SK-N-SH (cell line): ENCODE measurements at regions not wholly inside any gene's neighbourhood (a gene's known extent, or its start where the extent isn't known, plus 50 kb on each side); places are given as distances from the start of the nearest gene placed in this dataset.

ENCODE experiments used
- CTCF ChIA-PET: fragments of 300-600, 350-600 bp; formaldehyde crosslinking; extraction: SDS; loops from one replicate; lab custom pipeline; 2021; lab: Yijun Ruan, JAX
- POLR2A ChIA-PET: fragments of 350-600 bp; sonication (Branson Sonifier 250); formaldehyde crosslinking; extraction: SDS; loops from one replicate; lab custom pipeline; 2020; ENCODE audit warnings: antibody characterized with exemption, inconsistent platforms; lab: Yijun Ruan, JAX
- DNase-seq: peaks from one replicate; pipeline ENCODE4 v3.0.0; 2012
- H2AFZ ChIP-seq: fragments of 200-600 bp; sonication (generic); 2 replicates; pipeline ENCODE4 v1.8.1; 2016; ENCODE audit warnings: antibody characterized with exemption, mild to moderate bottlenecking, low read depth
- H3F3A ChIP-seq: fragments of 200-600 bp; sonication (generic); replicated peaks from 2 replicates; pipeline ENCODE3; 2016; ENCODE audit warnings: antibody characterized with exemption, mild to moderate bottlenecking; ENCODE audit not compliant: insufficient read depth
- H3K27ac ChIP-seq, 2 experiments: fragments of 200-500 bp in 1 of 2; fragments of 200-600 bp in 1 of 2; sonication (Bioruptor generic) in 1 of 2; sonication (generic), shearing (Covaris generic) in 1 of 2; 2 replicates each; pipeline versions ENCODE4 v1.5.1 to v1.6.1; 2014 to 2016; ENCODE audit warnings: low read depth in 2 of 2, inconsistent platforms in 1 of 2, low read length in 1 of 2, mild to moderate bottlenecking in 1 of 2, mixed read lengths in 1 of 2
- H3K27me3 ChIP-seq: fragments of 200-600 bp; sonication (generic), shearing (Covaris generic); 2 replicates; pipeline ENCODE4 v1.6.1; 2016; ENCODE audit warnings: mixed run types; ENCODE audit not compliant: insufficient read depth
- H3K36me3 ChIP-seq, 2 experiments: fragments of 200-500 bp in 1 of 2; fragments of 200-600 bp in 1 of 2; sonication (Bioruptor generic) in 1 of 2; sonication (generic) in 1 of 2; replicated peaks in 1 of 2; 2 replicates each; pipeline versions ENCODE3 to v1.5.1; 2014 to 2016; ENCODE audit warnings: low read length in 1 of 2, mild to moderate bottlenecking in 1 of 2; ENCODE audit not compliant: insufficient read depth in 2 of 2, control insufficient read depth in 1 of 2
- H3K4me1 ChIP-seq, 2 experiments: fragments of 200-500 bp in 1 of 2; fragments of 200-600 bp in 1 of 2; sonication (Bioruptor generic) in 1 of 2; sonication (generic), shearing (Covaris generic) in 1 of 2; 2 replicates each; pipeline versions ENCODE4 v1.5.1 to v1.6.1; 2014 to 2016; ENCODE audit warnings: low read depth in 1 of 2, low read length in 1 of 2, mixed run types in 1 of 2; ENCODE audit not compliant: insufficient read depth in 2 of 2, control insufficient read depth in 1 of 2
- H3K4me2 ChIP-seq: fragments of 200-600 bp; sonication (generic), shearing (Covaris generic); 2 replicates; pipeline ENCODE4 v1.6.1; 2017; ENCODE audit warnings: mixed run types
- H3K4me3 ChIP-seq, 2 experiments: fragments of 200-500 bp in 1 of 2; fragments of 200-600 bp in 1 of 2; sonication (Bioruptor generic) in 1 of 2; sonication (generic), shearing (Covaris generic) in 1 of 2; 2 replicates each; pipeline versions ENCODE4 v1.5.1 to v1.8.1; 2014 to 2016; ENCODE audit warnings: low read depth in 2 of 2, inconsistent platforms in 1 of 2, low read length in 1 of 2, mild to moderate bottlenecking in 1 of 2, mixed read lengths in 1 of 2, moderate library complexity in 1 of 2
- H3K79me2 ChIP-seq: fragments of 200-600 bp; sonication (generic); 2 replicates; pipeline ENCODE4 v1.8.1; 2017; ENCODE audit warnings: mild to moderate bottlenecking; ENCODE audit not compliant: insufficient read depth
- H3K9ac ChIP-seq: fragments of 200-600 bp; sonication (generic); 2 replicates; pipeline ENCODE4 v1.6.1; 2017; ENCODE audit warnings: mixed run types
- H3K9me2 ChIP-seq: fragments of 200-600 bp; sonication (generic); 2 replicates; pipeline ENCODE4 v1.6.1; 2017; ENCODE audit warnings: mixed run types
- H3K9me3 ChIP-seq: fragments of 200-600 bp; sonication (generic); 2 replicates; pipeline ENCODE4 v1.6.1; 2017; ENCODE audit warnings: mixed run types, mild to moderate bottlenecking, moderate library complexity
- H4K20me1 ChIP-seq: fragments of 200-600 bp; sonication (generic); 2 replicates; pipeline ENCODE4 v1.6.1; 2017; ENCODE audit warnings: mild to moderate bottlenecking, mixed run types; ENCODE audit not compliant: insufficient read depth
- CTCF ChIP-seq: fragments of 200-600 bp; sonication (generic); IDR thresholded peaks from 2 replicates; pipeline ENCODE4 v1.6.1; 2017; ENCODE audit warnings: antibody characterized with exemption, mild to moderate bottlenecking, moderate library complexity
- ELF1 ChIP-seq: IDR thresholded peaks from 2 replicates; pipeline ENCODE4 v1.4.0; 2012
- EP300 ChIP-seq, 2 experiments: IDR thresholded peaks; 2 replicates each; pipeline versions ENCODE4 v1.4.0 to v1.6.1; 2012; ENCODE audit warnings: borderline replicate concordance in 1 of 2, low read depth in 1 of 2, low read length in 1 of 2
- EZH2phosphoT487 ChIP-seq: fragments of 200-600 bp; sonication (generic); IDR thresholded peaks from 2 replicates; pipeline ENCODE4 v1.6.1; 2017; ENCODE audit warnings: low read depth, mixed run types, mild to moderate bottlenecking, antibody characterized with exemption, moderate library complexity, borderline replicate concordance
- FOXJ3 ChIP-seq: sonication (generic); formaldehyde crosslinking; IDR thresholded peaks from 2 replicates; pipeline ENCODE4 v1.5.1; 2020; ENCODE audit warnings: mild to moderate bottlenecking, missing genetic modification reagents
- FOXM1 ChIP-seq: IDR thresholded peaks from 2 replicates; pipeline ENCODE4 v1.4.0; 2012; ENCODE audit warnings: low read depth, mild to moderate bottlenecking
- GABPA ChIP-seq: IDR thresholded peaks from 2 replicates; pipeline ENCODE4 v1.4.0; 2012; ENCODE audit warnings: low read depth, mild to moderate bottlenecking
- MAX ChIP-seq: IDR thresholded peaks from 2 replicates; pipeline ENCODE4 v1.4.0; 2012; ENCODE audit warnings: low read depth
- MEF2A ChIP-seq: IDR thresholded peaks from 2 replicates; pipeline ENCODE4 v1.4.0; 2012; ENCODE audit warnings: low read depth, borderline replicate concordance
- MXI1 ChIP-seq: IDR thresholded peaks from 2 replicates; pipeline ENCODE4 v1.6.1; 2012; ENCODE audit warnings: mild to moderate bottlenecking, low read depth, low read length, improper control_type of control experiment
- NFIC ChIP-seq: IDR thresholded peaks from 2 replicates; pipeline ENCODE4 v1.4.0; 2012; ENCODE audit warnings: borderline replicate concordance
- POLR2AphosphoS5 ChIP-seq: IDR thresholded peaks from 2 replicates; pipeline ENCODE4 v1.6.1; 2012; ENCODE audit warnings: low read depth, low read length
- RCOR1 ChIP-seq: fragments of 150-350 bp; IDR thresholded peaks from 2 replicates; pipeline ENCODE4 v1.6.1; 2017; ENCODE audit warnings: antibody characterized with exemption, low read length
- REST ChIP-seq: IDR thresholded peaks from 2 replicates; pipeline ENCODE4 v1.6.1; 2012; ENCODE audit warnings: mild to moderate bottlenecking, low read depth, low read length, moderate library complexity
- RXRA ChIP-seq: IDR thresholded peaks from 2 replicates; pipeline ENCODE4 v1.4.0; 2012; ENCODE audit warnings: low read depth, mild to moderate bottlenecking, borderline replicate concordance
- SIN3A ChIP-seq: IDR thresholded peaks from 2 replicates; pipeline ENCODE4 v1.6.1; 2012; ENCODE audit warnings: low read depth, mild to moderate bottlenecking, low read length, moderate library complexity, borderline replicate concordance
- TAF1 ChIP-seq: IDR thresholded peaks from 2 replicates; pipeline ENCODE4 v1.6.1; 2012; ENCODE audit warnings: low read depth, mild to moderate bottlenecking, low read length, moderate library complexity, borderline replicate concordance
- TCF12 ChIP-seq: IDR thresholded peaks from 2 replicates; pipeline ENCODE4 v1.4.0; 2012
- USF1 ChIP-seq: IDR thresholded peaks from 2 replicates; pipeline ENCODE4 v1.4.0; 2012; ENCODE audit warnings: low read depth, borderline replicate concordance
- WGBS: methylation state at CpG from one replicate; pipeline ENCODE4 v1.1.6; 2017; ENCODE audit warnings: low lambda C conversion rate; 5-methylcytosine and 5-hydroxymethylcytosine counted together

DNA sequence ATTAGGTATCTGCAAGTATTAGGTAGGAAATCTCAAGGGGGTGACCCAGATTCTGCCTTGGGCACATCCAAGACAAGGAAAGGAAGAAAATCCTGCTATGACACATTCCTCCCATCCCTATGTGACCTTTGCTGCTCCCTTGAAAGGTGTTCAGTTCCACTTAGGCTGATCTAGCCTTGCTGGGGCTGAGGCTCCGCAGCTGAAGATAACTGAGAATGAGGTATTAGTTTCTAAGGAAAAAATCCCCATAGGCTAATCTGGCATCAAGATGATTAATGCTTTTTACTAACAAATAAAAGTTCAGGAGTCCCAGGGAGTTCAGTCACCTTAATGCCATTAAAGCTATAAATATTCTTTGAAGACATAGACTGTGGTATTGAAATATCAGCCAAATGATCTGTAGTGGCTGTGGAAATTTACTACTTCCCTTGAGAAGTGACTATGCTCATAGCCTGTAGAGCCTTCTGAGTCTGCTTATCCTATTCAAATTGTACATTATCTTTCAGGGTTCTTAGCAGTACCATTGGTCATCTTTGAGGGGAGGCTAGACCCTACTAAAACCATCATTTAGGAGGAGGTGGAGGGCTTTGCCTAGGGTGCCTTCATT, 239.9 kb upstream of the RAG2 start:
- WGBS, result 18% methylated on average over 1 of the region's 1 CpG
- no peak overlapping the region for H3K27ac ChIP-seq
- no peaks in the 10 kb centered on the region for H3K9me2 ChIP-seq
- H3F3A ChIP-seq, result no peaks in the 10 kb centered on the region
- no peak for TF ChIP-seq MXI1
- TF ChIP-seq RCOR1, result no peak
- TF ChIP-seq REST, result no peak
- no peak for TF ChIP-seq RXRA
- TF ChIP-seq FOXM1, result no peak
- TF ChIP-seq TCF12, result no peak
- TF ChIP-seq CTCF, result no peak
- no peak for TF ChIP-seq ELF1
- TF ChIP-seq SIN3A, result no peak
- H3K4me1 ChIP-seq, result no peaks in the 10 kb centered on the region
- H3K4me3 ChIP-seq, result no peak overlapping the region
- H3K27me3 ChIP-seq, result no peaks in the 10 kb centered on the region
- H3K9me3 ChIP-seq, result no peaks in the 10 kb centered on the region
- H3K36me3 ChIP-seq, result no peaks in the 10 kb centered on the region
- CTCF ChIA-PET, result interaction anchor here (1.3 kb wide), 1 partner anchor 9 kb away, joined by 5 read pairs; no protein-coding TSS in a partner anchor
- no peak for DNase-seq
- H3K4me2 ChIP-seq, result no peak overlapping the region
- POLR2A ChIA-PET, result no interaction called here
- H2AFZ ChIP-seq, result no peak overlapping the region
- no peaks in the 10 kb centered on the region for H4K20me1 ChIP-seq
- H3K9ac ChIP-seq, result no peak overlapping the region
- no peaks in the 10 kb centered on the region for H3K79me2 ChIP-seq

DNA sequence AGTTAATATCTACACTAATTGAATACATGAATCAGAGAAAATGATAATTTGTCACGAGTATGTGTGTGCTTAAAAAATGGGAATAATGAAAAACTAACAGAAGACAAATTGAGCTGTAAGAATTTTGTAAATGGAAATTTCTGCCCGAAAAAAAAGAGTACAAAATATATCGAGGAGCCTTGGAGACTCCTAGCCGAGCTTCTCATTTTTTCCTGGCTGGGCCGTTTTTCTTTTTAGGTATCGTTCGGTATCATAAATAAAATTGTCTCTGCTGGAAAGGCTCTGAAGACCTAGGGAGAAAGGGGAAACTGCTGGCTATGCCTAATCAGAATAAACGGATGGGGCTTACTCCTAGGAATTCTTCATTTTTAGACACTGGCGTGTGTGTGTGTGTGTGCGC, 227.2 kb upstream of the RAG2 start:
- no peak overlapping the region for H3K4me2 ChIP-seq
- no peaks in the 10 kb centered on the region for H3F3A ChIP-seq
- H3K4me3 ChIP-seq, result no peak overlapping the region
- no peaks in the 10 kb centered on the region for H3K27me3 ChIP-seq
- H2AFZ ChIP-seq, result no peak overlapping the region
- CTCF ChIA-PET, result no interaction called here
- TF ChIP-seq GABPA (no peak), POLR2AphosphoS5 (no peak), MEF2A (no peak), FOXJ3 (CRISPR knock-in tag) (no peak), EP300 (IDR thresholded peaks at IDR 0.05; ENCODE audit: borderline replicate concordance in 1 of 2, low read depth in 1 of 2, low read length in 1 of 2) (no peak), TAF1 (no peak), EZH2phosphoT487 (no peak), USF1 (no peak), MAX (no peak), SIN3A (no peak), NFIC (no peak)
- no peaks in the 10 kb centered on the region for H3K36me3 ChIP-seq
- H3K9me2 ChIP-seq, result no peaks in the 10 kb centered on the region
- no peak overlapping the region for H3K9ac ChIP-seq
- WGBS, result 68% methylated on average over 10 of the region's 10 CpGs
- no peaks in the 10 kb centered on the region for H3K9me3 ChIP-seq
- DNase-seq, result no peak
- POLR2A ChIA-PET, result no interaction called here
- no peaks in the 10 kb centered on the region for H4K20me1 ChIP-seq
- H3K4me1 ChIP-seq, result no peaks in the 10 kb centered on the region; a peak in 1 of 4 replicates
- H3K27ac ChIP-seq, result no peak overlapping the region
- H3K79me2 ChIP-seq, result no peaks in the 10 kb centered on the region
